Type B pancreatic cell (in vitro differentiated cells): ENCODE measurements at regions not wholly inside any gene's neighbourhood (a gene's known extent, or its start where the extent isn't known, plus 50 kb on each side); places are given as distances from the start of the nearest gene placed in this dataset.

ENCODE experiments used
- DNase-seq: peaks from one replicate; pipeline ENCODE4 v3.0.0; 2021; ENCODE audit warnings: mixed read lengths; ENCODE audit not compliant: unreplicated experiment; ENCODE audit errors: extremely low spot score
- H3K27ac Mint-ChIP-seq: 2 replicates; pipeline ENCODE4 v1.8.0; 2021; ENCODE audit warnings: mild to moderate bottlenecking, mixed read lengths
- H3K27me3 Mint-ChIP-seq: 2 replicates; pipeline ENCODE4 v1.8.0; 2021; ENCODE audit warnings: mixed read lengths
- H3K36me3 Mint-ChIP-seq: 2 replicates; pipeline ENCODE4 v1.8.0; 2021; ENCODE audit warnings: mixed read lengths
- H3K4me1 Mint-ChIP-seq: one replicate; pipeline ENCODE4 v1.8.0; 2021; ENCODE audit warnings: mixed read lengths; ENCODE audit not compliant: unreplicated experiment
- H3K4me3 Mint-ChIP-seq: 2 replicates; pipeline ENCODE4 v1.8.0; 2021; ENCODE audit warnings: mild to moderate bottlenecking, mixed read lengths
- H3K9me3 Mint-ChIP-seq: 2 replicates; pipeline ENCODE4 v1.8.0; 2021; ENCODE audit warnings: mixed read lengths
- CTCF ChIP-seq: fragments of 200-600 bp; sonication (generic); conservative IDR thresholded peaks from 2 replicates; pipeline ENCODE4 v1.5.0; 2021; ENCODE audit warnings: antibody characterized with exemption, mild to moderate bottlenecking

DNA sequence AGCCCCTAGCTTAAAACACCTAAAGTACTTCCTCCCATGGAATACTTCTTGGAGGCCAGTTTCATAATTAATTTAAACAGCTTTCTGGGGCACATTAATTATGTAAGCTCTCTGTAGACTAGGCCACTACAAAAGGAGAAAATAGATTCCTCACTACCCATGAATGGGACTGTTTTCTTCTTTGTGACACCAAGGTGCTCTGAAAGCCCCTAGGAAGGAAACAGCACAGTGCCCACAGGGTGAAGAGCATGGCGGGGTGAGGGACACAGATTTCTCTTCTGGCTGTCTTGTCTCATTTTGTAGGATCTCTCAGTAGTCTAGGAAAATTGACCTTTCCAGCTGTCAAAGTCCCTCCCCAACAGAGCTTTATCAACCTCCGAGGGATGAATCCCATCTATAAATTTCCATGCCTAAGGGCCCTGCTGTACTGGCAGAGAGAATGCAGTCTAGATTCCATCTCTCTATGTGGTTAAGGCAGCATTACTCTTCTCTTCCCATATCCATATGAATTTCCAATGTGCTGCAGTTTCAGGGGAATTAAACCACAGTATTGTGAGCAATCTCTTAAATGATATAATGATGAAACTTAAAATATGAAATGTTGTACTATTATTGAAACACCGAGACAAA lies 183.6 kb upstream of the GRIP1 start:
- Mint-ChIP-seq H3K9me3 (no peaks in the 10 kb centered on the region), H3K27me3 (no peaks in the 10 kb centered on the region), H3K4me3 (no peak overlapping the region), H3K4me1 (peaks cover 6% of the 10 kb centered on the region), H3K36me3 (no peaks in the 10 kb centered on the region), H3K27ac (no peak overlapping the region)
- TF ChIP-seq CTCF, result no peak
- no peak for DNase-seq

- H3K27me3 Mint-ChIP-seq, result no peaks in the 10 kb centered on the region
- H3K4me3 Mint-ChIP-seq, result no peak overlapping the region
- no peak for DNase-seq
- no peak for TF ChIP-seq CTCF
- H3K27ac Mint-ChIP-seq, result no peak overlapping the region
- H3K4me1 Mint-ChIP-seq, result peaks cover 6% of the 10 kb centered on the region
- no peaks in the 10 kb centered on the region for H3K36me3 Mint-ChIP-seq
- no peaks in the 10 kb centered on the region for H3K9me3 Mint-ChIP-seq
Measured at GRCh38 chr12:66863276-66863675, 184.4 kb upstream of the GRIP1 start.

DNA sequence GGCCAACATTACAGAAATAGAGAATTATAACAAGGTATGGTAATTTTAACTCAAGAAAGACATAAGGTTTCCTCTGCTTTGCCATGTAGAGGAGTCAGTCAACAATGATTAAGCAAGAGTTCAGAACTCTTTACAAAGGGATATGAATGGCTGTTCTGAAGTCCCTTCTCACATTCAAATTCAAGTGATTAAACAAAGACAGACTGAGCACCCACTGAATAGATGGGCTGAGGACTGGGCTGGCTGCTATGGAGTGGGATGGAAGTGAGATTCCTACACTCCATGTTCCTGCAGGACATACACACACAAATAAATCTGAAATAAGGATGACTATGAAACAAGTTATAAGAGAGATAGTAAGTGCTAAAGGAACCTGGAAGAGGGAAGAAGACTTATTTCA lies 199.0 kb upstream of the GRIP1 start:
- H3K36me3 Mint-ChIP-seq, result no peaks in the 10 kb centered on the region
- no peak overlapping the region for H3K27ac Mint-ChIP-seq
- no peaks in the 10 kb centered on the region for H3K9me3 Mint-ChIP-seq
- H3K4me1 Mint-ChIP-seq, result peaks cover 7% of the 10 kb centered on the region
- no peak for TF ChIP-seq CTCF
- no peaks in the 10 kb centered on the region for H3K27me3 Mint-ChIP-seq
- no peak overlapping the region for H3K4me3 Mint-ChIP-seq
- DNase-seq, result no peak

- Mint-ChIP-seq H3K27me3 (no peaks in the 10 kb centered on the region), H3K9me3 (no peaks in the 10 kb centered on the region), H3K4me1 (peaks cover 11% of the 10 kb centered on the region), H3K27ac (no peak overlapping the region), H3K4me3 (no peak overlapping the region), H3K36me3 (no peaks in the 10 kb centered on the region)
- DNase-seq, result no peak
- TF ChIP-seq CTCF, result no peak
Measured at GRCh38 chr12:66879409-66879808, 200.5 kb upstream of the GRIP1 start.

DNA sequence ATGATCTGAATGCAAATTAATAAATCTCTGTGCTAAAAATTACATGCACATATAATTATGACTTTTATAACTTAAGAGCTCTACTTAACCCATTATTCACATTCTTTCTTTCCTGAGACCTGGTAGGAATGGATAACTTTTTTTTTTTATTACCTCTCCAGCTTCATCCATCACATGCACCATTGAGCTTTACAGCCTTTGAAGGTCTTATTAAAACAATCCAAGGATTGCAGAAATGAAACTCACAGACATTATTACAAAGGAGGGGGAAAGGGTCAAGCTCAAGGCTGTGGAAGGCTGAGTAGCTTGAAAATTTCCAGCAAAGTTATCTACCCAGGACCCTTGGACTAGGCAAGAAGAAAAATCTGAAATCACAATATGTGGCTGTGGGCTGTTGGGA lies 202.5 kb upstream of the GRIP1 start:
- peaks cover 12% of the 10 kb centered on the region for H3K4me1 Mint-ChIP-seq
- TF ChIP-seq CTCF, result no peak

GRCh38 chr12:66884091-66884490 lies 205.2 kb upstream of the GRIP1 start:
- Mint-ChIP-seq H3K36me3 (no peaks in the 10 kb centered on the region), H3K4me3 (no peak overlapping the region), H3K27ac (no peak overlapping the region), H3K4me1 (peaks cover 12% of the 10 kb centered on the region), H3K9me3 (no peaks in the 10 kb centered on the region), H3K27me3 (no peaks in the 10 kb centered on the region)
- DNase-seq, result no peak
- no peak for TF ChIP-seq CTCF

More for the DNA sequence above, 202.5 kb upstream of the GRIP1 start:
- no peak overlapping the region for H3K4me3 Mint-ChIP-seq
- H3K27me3 Mint-ChIP-seq, result no peaks in the 10 kb centered on the region
- H3K9me3 Mint-ChIP-seq, result no peaks in the 10 kb centered on the region
- no peak overlapping the region for H3K27ac Mint-ChIP-seq
- H3K36me3 Mint-ChIP-seq, result no peaks in the 10 kb centered on the region
- no peak for DNase-seq
